GM21717 (cell line): ENCODE measurements at regions not wholly inside any gene's neighbourhood (a gene's known extent, or its start where the extent isn't known, plus 50 kb on each side); places are given as distances from the start of the nearest gene placed in this dataset.

Experiments used
- ATAC-seq: cut with Tn5 transposase; IDR thresholded peaks from one replicate; pipeline ENCODE4 v1.9.1; 2021; ENCODE audit warnings: mild to moderate bottlenecking, moderate library complexity; ENCODE audit not compliant: unreplicated experiment

DNA sequence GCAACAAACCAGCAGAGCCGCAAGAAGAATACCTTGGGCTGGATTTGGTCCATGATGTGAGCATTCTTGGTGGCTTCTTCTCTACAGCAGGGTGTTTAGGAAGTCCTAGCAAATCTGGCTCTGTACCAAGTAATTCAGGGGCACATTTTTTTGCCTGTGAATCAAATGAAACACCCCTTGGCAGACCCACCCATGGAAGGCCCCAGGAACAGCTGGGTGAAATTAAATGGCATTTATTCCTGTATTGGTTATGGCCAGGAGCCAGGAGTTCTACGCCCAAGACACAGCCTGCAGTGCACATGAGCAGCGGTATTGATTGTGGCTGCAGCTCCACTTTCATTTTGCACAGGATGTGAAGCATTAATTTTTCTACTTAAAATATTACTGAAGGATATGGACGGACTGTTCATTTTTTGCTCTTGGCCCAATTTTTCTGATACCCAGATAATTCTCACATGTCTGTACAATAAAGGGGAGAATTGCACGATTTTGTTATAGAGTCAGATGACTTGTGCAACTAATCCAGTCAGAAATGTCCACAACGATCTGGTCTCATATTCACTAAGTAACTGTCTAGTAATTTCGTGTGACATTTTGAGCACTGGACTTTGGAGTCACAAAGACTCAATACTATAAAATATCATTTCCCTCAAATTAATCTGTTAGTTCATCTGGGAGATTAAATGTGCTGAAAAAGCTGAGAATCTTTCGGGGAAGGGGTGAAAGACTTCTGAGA, 120.7 kb upstream of the APC start:
- no peak for ATAC-seq

DNA sequence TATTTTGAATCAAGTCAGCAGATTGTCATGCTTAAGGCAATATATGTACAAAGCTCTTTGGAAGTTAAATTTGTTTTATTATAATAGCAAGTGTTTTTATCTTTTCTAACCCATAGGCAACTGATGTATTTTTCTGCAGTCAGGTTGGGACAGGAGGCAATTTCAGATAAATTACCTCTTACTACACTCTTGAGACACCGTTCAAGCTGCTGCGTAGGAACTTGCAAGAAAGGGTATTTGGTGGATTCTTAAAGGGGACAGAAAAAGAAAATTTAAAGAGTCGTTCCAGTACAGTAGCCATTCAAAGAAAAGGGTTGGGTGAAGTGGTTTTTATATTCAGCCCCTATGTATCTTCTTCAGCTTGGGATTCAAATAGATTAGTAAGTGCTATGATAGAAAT, 112.4 kb upstream of the APC start:
- ATAC-seq, result no peak

DNA sequence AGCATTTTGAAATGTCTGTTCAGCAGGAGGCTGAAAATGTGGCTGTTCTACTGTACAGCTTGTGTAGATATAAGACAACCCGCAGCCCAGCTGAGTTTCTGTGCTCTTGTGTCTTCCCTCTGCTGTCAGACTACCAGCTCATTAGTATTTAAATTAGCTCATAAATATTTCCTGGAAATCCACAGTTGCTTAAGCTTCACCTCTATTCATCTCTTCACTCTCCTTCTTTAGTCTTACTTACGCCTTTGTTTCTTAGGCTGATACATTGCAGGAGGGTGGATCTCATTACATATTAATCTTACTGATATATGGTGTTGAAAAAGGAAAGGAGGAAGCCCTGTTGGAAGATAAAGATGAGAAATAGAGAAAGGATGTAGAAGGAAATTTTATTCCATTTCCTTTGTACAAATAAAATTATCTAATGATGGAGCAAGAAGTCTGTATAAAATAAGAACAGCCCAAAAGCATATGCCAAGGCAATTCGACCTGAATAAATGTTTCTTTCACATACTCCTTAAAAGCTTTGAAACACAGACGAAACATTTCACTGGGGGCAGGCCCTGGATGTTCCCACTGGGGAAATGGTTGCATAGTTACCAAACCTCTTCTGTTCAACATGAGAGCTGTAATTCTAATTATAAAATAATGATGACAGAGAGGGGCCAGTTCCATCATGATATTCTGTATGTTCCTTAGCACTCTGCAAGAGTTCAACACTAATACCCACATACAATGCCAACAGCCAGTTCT, 111.8 kb upstream of the APC start:
- no peak for ATAC-seq

DNA sequence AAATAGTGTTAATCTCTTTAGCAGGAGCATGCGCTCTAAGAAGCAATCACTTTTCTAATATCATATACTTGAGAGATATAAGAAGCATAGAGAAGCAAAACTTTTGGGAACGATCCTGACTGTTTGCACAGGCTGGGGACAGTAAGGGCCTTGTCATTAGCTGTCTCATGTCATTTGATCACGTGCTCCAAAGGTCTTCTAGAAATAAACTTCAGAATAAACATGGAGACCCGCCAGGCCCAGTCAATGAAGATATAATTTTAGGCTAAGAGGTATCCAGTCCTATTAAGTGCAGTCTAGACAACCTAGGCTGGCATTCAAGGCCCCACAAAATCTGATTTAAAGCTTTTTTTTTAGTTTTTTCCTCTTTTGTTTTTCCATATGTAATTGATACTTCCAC, 111.0 kb upstream of the APC start:
- no peak for ATAC-seq

DNA sequence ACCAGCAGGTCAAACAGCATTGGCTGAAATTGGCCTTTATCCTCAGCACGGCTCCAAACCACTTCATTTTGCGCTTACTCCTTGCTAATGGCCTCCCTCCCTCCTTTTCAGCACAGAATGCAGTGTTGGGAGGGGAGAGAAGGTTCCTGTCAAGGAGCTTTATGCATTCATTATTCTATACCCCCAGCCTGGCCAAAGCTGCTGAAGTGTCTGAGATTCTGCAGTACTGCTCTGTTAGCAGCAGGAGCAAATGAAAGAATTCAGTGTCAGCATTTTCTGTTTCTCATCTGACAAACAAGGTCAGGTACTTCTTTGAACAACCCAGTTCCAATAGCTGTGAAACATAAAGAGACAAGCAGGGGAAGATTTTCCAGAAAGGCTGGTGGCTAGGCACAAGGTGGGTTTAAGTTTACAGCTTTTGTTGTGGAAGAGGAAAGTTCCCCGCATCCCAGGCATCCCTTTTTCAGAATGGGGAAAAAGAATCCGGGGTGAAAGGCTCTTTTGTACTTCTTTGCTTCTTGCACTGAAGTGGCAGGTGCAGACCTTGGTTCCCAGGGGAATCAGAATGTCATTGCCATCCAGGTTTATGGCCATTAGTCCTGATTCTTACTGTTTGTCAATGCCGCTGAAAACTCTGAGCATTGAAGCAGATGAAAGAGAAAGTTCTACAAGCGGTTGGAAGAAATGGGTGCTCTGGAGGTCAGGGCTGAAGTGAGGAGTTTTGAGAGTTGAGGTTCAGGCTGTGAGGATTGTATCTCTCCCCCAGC, 109.3 kb upstream of the APC start:
- no peak for ATAC-seq

DNA sequence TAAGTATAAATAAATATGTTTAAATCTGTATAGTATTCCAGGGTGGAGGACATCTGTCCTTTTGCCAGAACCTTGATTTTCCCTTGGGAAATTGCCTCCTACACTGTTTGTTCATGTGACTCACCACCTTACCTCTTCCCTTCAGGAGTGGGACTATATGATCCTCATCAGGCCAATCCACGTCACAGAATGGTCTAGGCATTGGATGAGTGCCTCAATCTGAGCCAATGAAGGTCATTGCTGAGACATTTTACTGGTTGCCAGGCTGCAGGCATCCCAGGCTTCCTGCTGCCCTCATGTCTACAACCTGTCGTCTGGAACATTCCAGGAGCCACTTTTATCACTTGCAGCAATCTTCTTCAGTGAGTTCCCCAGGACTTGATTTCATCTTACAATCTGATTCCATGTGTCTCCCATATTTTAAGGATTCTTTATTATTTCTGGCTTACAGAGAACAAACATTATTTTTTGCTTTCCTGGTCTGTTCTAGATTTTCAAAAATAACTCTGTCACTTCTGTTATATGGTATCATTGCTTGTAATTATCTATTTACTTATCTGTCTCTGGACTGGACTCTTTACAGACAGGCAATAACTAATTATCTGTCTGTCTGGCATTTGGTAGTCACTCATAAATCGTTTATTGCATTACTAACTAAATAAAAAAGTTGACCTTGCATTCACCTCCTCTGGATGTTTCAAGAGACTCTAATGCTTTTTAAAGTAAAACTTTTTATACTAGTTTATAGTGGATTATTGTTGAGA, 107.3 kb upstream of the APC start:
- no peak for ATAC-seq

DNA sequence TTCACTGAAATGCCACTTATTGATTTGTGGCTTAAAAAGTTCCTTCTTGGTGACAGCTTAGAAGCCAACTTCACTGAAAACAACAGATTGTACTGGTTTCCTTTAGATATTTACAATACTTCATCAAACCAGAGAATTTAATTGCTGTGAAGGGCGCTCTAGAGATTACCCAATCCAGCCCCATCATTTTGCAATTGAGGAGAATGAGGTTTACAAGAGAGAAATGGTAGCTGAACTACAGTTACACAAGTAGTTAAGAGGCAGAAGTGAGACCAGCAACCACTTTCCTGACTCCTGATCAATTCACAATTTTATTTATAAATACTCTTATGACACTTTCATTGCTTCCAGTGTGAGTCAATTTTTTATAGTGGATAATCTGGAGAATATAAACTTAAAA, 103.5 kb upstream of the APC start:
- ATAC-seq, result no peak

DNA sequence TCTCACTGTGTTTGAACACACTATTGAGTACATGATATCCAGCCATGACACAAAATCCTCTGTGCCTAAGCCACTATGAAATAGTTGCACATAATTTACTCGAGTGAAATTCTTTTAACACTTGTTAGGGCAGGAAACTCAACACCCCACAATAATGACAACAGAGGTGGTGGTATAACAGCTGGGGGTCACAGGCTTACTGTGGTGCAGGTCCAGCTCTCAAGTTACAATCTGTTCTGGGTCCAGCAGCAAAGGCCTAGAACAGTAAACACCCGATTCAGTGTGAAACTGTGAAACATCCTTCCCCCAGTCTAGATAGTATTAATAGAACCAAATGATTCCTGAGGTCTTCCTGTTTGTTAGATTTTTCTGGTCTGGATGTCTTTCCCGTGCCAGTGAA, 102.9 kb upstream of the APC start:
- ATAC-seq, result no peak

DNA sequence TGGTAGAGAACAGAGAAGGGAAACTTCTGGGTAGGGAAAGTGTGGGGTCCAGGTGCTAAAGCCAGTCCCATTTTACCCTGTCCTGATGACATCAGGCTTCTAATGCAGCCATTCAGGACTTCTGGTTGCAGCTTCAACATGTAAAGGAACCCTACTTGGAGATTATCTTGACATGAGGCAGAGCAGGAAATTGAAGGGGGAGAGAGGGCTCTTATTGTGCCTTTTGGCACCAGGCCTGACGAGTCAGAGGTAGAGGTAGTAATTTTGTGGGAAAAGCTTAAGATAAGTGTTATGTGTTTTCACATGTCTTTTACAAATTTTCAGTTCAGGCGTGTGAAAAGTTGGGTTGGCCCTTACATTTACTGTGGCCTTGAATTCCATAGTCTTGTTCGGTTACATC, 102.4 kb upstream of the APC start:
- ATAC-seq, result no peak

DNA sequence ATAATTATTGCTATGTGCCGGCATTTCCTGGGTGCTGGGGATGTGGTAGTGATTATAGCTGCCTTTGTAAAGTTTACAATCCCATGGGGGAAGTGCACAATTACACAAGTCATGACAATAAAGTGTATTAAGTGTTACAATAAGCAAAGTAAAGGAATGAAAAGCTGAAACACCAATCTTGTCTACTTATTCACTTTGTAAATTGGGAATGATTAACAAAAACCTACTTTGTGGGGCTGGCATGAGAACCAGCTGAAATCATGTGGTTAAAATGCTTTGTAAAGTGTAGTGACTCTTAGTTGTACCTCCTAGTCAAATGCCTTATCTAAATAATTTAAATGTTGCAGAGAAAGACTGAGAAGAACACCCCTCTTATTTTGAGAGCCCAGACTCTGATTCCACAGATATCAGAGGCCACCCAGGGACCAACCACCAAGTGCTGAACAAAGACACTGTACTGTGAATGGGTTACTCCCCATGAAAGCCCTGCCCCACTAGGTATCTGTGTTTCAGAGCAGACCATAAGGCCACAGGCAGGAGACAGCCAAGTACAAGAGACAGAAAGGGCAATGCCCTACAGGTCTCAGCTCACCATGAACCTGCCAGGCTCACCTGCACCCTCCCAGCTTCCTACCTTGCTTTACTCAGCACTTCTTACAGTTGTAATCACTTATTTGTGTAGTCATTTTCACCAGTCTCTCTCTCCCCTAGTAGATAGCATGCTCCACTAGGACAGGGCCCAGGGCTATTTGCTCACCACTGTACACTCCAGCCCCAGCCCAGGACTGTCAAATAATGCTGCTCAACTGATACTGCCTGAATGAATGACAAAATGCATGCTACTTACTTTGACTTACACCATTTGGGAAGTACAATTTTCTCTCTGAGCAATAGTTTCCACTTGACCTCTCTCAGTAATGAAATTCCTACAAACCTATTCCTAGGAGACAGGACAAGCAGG, 101.6 kb upstream of the APC start:
- no peak for ATAC-seq

DNA sequence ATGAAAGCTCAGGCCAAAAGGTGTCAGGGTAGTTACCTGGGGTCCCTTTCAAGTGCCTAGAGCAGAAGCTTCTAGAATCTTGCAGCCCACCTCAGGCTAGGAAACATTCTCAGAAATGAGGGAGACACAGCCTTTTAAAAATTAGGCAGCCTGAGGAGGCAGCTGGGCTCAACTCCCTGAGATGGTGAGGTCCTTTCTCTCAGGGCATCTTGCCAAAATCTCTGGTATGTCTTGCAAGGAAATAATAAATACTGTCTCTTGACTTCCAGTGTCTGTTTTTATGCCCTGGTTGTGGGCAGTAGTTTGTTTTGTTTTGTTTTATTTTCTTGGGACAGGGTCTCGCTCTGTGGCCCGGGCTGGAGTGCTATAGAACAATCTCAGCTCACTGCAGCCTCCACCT, 100.9 kb upstream of the APC start:
- no peak for ATAC-seq

DNA sequence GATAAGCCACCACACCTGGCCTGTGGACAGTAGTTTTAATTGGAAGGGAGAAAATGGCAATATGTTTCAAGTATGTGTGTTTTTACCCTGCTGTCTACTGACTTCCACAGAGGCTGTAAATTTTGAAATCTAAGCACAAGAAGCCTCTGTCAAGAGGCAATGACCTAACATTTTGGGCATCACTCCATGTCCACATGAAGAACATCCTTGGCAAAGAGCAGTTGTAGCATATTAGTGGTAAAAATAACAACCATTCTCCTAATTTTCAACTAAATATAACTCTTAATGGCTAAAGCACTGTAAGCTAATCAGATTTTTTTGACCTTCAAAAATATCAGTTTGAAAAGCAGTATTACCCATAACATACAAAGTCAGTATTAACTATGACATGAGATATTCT, 100.3 kb upstream of the APC start:
- ATAC-seq, result no peak

DNA sequence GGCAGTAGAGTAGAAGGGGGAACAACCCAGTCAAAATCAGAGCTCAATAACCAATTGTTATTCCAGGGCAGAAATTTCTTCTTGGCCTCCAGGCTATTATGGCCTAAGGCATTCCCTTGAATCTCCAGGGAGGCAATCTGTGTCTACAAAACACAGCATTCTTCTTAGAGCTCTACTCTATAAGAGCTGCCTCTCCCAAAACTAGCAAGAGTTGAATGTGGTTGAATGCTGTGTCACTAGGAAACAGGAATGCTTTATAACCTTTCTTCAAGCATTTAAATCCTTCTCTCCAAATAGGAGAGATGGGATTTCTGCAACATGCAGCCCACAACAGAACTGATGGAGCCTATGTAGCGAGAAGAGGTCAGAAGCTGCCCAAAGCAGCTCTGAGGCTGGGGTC, 97.1 kb upstream of the APC start:
- no peak for ATAC-seq

DNA sequence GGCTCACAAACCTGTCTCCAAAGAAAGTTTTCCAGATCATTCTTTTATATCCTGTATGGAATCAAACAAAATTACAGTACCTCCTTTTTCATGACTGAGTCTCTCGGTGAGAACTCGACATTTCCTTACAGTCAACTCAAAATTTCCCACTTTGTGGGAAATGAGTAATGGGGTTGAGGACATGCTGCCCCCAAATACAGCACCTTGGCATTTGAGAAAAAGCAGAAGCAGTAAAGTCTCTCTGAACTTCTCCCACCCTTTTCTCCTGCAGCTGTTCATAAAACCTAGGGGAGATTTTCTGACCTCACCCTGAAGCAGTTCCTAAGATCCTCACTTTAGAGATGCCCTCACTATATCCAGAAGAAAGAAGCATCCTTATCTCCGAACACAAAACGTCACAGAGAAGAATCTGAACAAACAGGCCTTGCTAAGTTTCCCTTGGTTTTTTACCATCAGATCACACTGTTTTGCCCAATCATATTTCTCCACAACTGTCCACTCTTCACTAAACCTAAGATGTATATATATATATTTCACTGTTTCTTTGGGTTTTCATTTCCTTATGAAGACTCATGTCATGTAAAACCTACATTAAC, 96.1 kb upstream of the APC start:
- ATAC-seq, result no peak

DNA sequence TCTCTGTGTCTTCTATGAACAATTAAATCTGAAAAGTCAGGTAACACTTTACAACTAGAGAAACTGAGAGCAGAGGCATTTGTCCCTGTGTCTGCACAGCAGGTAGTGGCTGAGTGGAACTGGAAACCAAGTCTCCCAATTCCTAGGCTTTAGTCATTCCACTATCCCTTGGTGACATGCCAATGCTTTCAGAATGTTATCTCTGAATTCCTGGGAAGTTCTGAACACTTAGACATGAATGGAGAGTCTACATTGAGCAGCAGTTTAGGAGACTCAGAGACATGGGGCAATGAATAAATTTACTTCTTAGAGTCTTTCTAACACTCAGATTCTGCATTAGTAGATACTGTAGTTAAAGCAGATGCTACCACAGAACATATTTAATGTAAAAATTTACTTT, 94.8 kb upstream of the APC start:
- no peak for ATAC-seq

DNA sequence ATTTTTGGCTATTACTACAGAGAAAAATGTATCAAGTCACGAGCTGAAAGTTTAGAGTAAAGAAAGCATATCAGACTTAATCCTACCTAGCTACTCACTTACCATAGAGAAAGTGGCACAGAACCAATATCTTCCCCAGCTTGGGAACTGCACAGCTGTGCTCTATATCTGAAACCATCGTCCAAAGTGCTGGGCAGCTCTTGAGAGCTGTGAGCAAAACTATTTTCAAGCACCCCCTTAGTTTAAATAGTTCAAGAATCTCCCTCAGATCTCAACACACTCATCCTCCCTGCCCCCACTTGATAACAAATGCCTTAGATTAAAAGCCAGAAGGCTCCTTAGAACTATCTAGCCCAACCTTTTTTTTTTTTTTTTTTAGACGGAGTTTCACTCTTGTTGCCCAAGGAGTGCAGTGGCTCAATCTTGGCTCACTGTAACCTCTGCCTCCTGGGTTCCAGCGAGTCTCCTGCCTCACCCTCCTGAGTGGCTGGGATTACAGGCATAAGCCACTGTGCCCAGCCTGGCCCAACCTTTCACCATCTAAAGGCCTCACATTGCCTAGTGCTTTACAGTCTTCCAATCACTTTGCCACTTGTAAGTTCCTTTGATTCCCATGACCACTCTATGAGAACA, 94.2 kb upstream of the APC start:
- ATAC-seq, result no peak

DNA sequence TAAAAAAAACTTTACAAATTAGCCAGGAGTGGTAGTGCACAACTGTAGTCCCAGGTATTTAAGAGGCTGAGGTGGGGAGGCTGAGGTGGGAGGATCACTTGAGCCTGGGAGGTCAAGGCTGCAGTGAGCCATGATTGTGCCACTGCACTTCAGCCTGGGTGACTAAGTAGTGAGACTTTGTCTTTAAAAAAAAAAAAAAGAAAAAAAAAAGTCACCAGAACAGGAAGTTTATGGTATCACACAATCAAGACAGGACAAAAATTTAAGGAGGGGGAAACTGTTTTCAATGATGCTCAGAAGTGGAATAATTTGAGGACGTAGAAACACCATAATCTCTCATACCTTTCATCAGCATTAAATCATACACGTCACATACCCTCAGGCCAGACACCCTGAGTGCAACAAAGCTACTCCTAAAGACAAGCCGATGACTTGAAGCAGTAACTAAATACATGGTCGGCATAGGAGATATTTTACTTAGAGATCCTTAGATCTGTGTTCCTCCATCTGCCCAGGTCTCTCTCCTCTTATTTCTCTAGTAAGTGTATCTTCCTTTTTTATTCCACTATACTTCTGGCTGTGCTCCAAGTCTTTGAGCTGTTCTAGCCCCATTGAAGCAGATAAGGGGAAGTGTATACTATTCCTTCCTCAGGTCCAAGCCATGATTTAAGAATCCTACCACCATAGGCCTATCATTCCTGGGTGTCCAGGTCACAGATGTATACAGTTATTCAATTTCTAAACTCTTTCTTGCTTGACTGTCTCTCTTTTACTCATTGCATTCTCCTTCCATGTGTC, 91.3 kb upstream of the APC start:
- no peak for ATAC-seq

DNA sequence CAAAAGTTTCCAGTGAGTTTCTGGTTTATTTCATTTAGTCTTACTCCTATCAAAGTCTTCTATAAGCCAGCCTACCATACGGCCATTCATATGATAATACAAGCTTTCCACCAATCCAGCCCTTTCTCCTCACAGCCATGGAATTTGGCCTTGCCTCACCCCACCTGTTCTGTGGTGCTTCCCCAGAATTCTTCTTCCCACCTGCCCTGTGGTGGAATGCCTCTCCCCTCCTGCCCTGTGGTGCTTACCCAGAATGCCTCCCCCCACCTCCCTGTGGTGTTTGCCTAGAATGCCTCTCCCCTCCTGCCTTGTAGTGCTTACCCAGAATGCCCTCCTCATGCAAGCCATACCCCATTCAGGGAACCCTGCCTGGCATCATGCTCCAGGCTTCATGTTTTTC, 90.3 kb upstream of the APC start:
- ATAC-seq, result no peak
